ENCODE measurements at regions not wholly inside any gene's neighbourhood (a gene's known extent, or its start where the extent isn't known, plus 50 kb on each side); places are given as distances from the start of the nearest gene placed in this dataset.
"Not testable (repeated sequence)": the region's sequence is repeated elsewhere in the genome, so short reads cannot be mapped to it uniquely, and the experiment has no call there.

- WGBS (ENCODE audit: insufficient coverage, low coverage, missing lambda C conversion rate), result 6% methylated on average over 9 of the region's 9 CpGs
- intact Hi-C loops (cut with micrococcal nuclease); BruUV-seq (replicated peaks): not testable (repeated sequence)
Measured at GRCh38 chr2:131682945-131683330, 155.2 kb downstream of the CCDC74A start.

GRCh38 chr2:131684631-131685316 is 157.1 kb downstream of the CCDC74A start:
- ATAC-seq; H3K36me3 ChIP-seq (ENCODE audit: control insufficient read depth, insufficient read depth, low read length); H3K9me3 ChIP-seq (replicated peaks; ENCODE audit: control insufficient read depth, insufficient read depth, low read depth, low read length); BruUV-seq (replicated peaks); H3K27me3 ChIP-seq (ENCODE audit: control insufficient read depth in 2 of 2, insufficient read depth in 2 of 2, low read length in 2 of 2); DNase-seq (ENCODE audit: extremely low read depth in 1 of 4, low spot score in 3 of 4); H2AFZ ChIP-seq (ENCODE audit: low read depth, low read length); H3K9ac ChIP-seq (ENCODE audit: insufficient read depth in 1 of 2, low read depth in 2 of 2, low read length in 2 of 2); FAIRE-seq; H3K9me1 ChIP-seq (ENCODE audit: control insufficient read depth, insufficient read depth, low read length); H3K4me3 ChIP-seq; H3K27ac ChIP-seq (ENCODE audit: extremely low read depth, low read depth, low read length); in situ Hi-C loops (cut with MboI); H4K20me1 ChIP-seq (replicated peaks; ENCODE audit: control insufficient read depth, insufficient read depth, low read length); intact Hi-C loops (cut with micrococcal nuclease); H3K4me2 ChIP-seq (ENCODE audit: insufficient read depth, low read length); POLR2A ChIA-PET; H3K79me2 ChIP-seq (ENCODE audit: control insufficient read depth, insufficient read depth, low read length): not testable (repeated sequence)
- CTCF ChIA-PET (ENCODE audit: low intra/inter-chr PET ratio), result interaction anchor here (0.7 kb wide), 1 partner anchor 14 kb away, joined by 3 read pairs; no protein-coding TSS in a partner anchor
- peaks cover 0 to 15% of the 10 kb centered on the region in 2 experiments; a peak in 2 of 5 replicates for H3K4me1 ChIP-seq (replicated peaks in 1 of 2; ENCODE audit: control insufficient read depth in 2 of 2, insufficient read depth in 2 of 2, low read length in 2 of 2)
- peak; percentile 25; the same call in 1 of the 2 replicates for TF ChIP-seq FOSL1 (tag; conservative IDR thresholded peaks at IDR 0.05)
- 18% methylated on average over 4 of the region's 4 CpGs for WGBS (ENCODE audit: insufficient coverage, low coverage, missing lambda C conversion rate)

More at GRCh38 chr2:131682945-131683330, 155.2 kb downstream of the CCDC74A start:
- H3K36me3 ChIP-seq (ENCODE audit: control insufficient read depth, insufficient read depth, low read length); H3K27ac ChIP-seq (ENCODE audit: extremely low read depth, low read depth, low read length); FAIRE-seq; in situ Hi-C loops (cut with MboI); H3K27me3 ChIP-seq (ENCODE audit: control insufficient read depth in 2 of 2, insufficient read depth in 2 of 2, low read length in 2 of 2); H3K79me2 ChIP-seq (ENCODE audit: control insufficient read depth, insufficient read depth, low read length); CTCF ChIA-PET (ENCODE audit: low intra/inter-chr PET ratio); H4K20me1 ChIP-seq (replicated peaks; ENCODE audit: control insufficient read depth, insufficient read depth, low read length); H3K9me1 ChIP-seq (ENCODE audit: control insufficient read depth, insufficient read depth, low read length); H3K9me3 ChIP-seq (replicated peaks; ENCODE audit: control insufficient read depth, insufficient read depth, low read depth, low read length): not testable (repeated sequence)
- H2AFZ ChIP-seq (ENCODE audit: low read depth, low read length), result peak overlapping the region; percentile 96
- peak in 1 of 3 experiments; percentile 25 for TF ChIP-seq YY1 (IDR thresholded peaks at IDR 0.05; ENCODE audit: borderline replicate concordance in 1 of 3, control insufficient read depth in 1 of 3, extremely low read depth in 1 of 3, insufficient read depth in 3 of 3, insufficient read length in 1 of 3, insufficient replicate concordance in 2 of 3, low read depth in 1 of 3, low read length in 2 of 3)
- H3K4me2 ChIP-seq (ENCODE audit: insufficient read depth, low read length), result peak overlapping the region; percentile 90
- H3K9ac ChIP-seq (ENCODE audit: insufficient read depth in 1 of 2, low read depth in 2 of 2, low read length in 2 of 2), result peak overlapping the region; percentile 52 to 53; a peak in 3 of 4 replicates
- ATAC-seq, result peak; percentile 81
- DNase-seq (ENCODE audit: extremely low read depth in 1 of 4, low spot score in 3 of 4), result peak in 1 of 4 experiments; percentile 36
- H3K4me3 ChIP-seq, result peak overlapping the region; percentile 54
- POLR2A ChIA-PET, result interaction anchor here (1.6 kb wide), 1 partner anchor 9 kb away, joined by 10 read pairs; no protein-coding TSS in a partner anchor
- H3K4me1 ChIP-seq (replicated peaks in 1 of 2; ENCODE audit: control insufficient read depth in 2 of 2, insufficient read depth in 2 of 2, low read length in 2 of 2), result peaks cover 0 to 15% of the 10 kb centered on the region in 2 experiments; a peak in 2 of 5 replicates

DNA sequence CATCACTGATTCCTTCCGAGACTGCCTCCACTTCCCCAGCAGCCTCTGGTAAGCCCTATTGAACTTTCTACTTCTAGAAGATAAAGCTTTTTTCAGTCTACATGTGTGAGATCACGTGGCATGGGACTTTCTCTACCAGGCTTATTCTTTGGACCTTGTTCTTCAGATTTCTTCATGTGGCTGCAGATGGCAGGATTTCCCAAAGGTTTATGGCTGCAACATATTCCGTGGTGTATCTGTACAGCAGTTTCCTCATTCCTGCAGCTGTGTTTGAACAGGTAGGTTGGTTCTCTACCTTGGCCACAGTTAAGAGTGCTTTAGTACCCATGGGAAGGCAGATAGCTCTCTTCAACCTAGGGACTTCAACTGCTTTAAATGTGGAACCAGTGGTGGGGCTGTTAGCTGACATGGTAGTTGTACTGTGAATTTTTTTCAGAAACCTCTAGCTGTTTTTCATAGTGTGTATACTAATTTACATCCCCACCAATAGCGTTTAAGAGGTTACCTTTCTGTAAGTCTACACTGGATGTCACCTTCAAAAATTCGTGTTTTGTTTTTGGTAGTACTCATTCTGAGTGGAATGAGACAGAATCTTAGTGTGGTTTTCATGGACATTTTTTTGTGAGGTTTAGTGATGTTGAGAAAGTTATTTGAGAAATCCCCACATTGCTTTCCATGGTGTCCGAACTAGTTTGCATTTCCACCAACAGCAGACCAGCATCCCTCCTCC is 158.6 kb downstream of the CCDC74A start:
- in situ Hi-C loops (cut with MboI); BruUV-seq (replicated peaks): not testable (repeated sequence)
- WGBS (ENCODE audit: insufficient coverage, low coverage, missing lambda C conversion rate), result 17% methylated on average over 5 of the region's 6 CpGs

More for the DNA sequence above, 158.6 kb downstream of the CCDC74A start:
- H3K9me1 ChIP-seq (ENCODE audit: control insufficient read depth, insufficient read depth, low read length); H3K79me2 ChIP-seq (ENCODE audit: control insufficient read depth, insufficient read depth, low read length); H3K9ac ChIP-seq (ENCODE audit: insufficient read depth in 1 of 2, low read depth in 2 of 2, low read length in 2 of 2); FAIRE-seq; H4K20me1 ChIP-seq (replicated peaks; ENCODE audit: control insufficient read depth, insufficient read depth, low read length); CTCF ChIA-PET (ENCODE audit: low intra/inter-chr PET ratio); intact Hi-C loops (cut with micrococcal nuclease); ATAC-seq; H3K36me3 ChIP-seq (ENCODE audit: control insufficient read depth, insufficient read depth, low read length); H3K27ac ChIP-seq (ENCODE audit: extremely low read depth, low read depth, low read length); H3K4me3 ChIP-seq; POLR2A ChIA-PET; H3K27me3 ChIP-seq (ENCODE audit: control insufficient read depth in 2 of 2, insufficient read depth in 2 of 2, low read length in 2 of 2); DNase-seq (ENCODE audit: extremely low read depth in 1 of 4, low spot score in 3 of 4); H3K4me2 ChIP-seq (ENCODE audit: insufficient read depth, low read length); H2AFZ ChIP-seq (ENCODE audit: low read depth, low read length); H3K9me3 ChIP-seq (replicated peaks; ENCODE audit: control insufficient read depth, insufficient read depth, low read depth, low read length): not testable (repeated sequence)
- peaks cover 0 to 15% of the 10 kb centered on the region in 2 experiments; a peak in 2 of 5 replicates for H3K4me1 ChIP-seq (replicated peaks in 1 of 2; ENCODE audit: control insufficient read depth in 2 of 2, insufficient read depth in 2 of 2, low read length in 2 of 2)

Data from K562 (cell line).